Fibroblast of mammary gland (primary cell): ENCODE measurements at regions not wholly inside any gene's neighbourhood (a gene's known extent, or its start where the extent isn't known, plus 50 kb on each side); places are given as distances from the start of the nearest gene placed in this dataset.

ENCODE experiments used
- DNase-seq: peaks from one replicate; pipeline ENCODE4 v3.0.0-alpha.2; 2010; ENCODE audit warnings: low read depth
- H3K4me3 ChIP-seq: 2 replicates; pipeline ENCODE4 v1.5.1; 2011; ENCODE audit warnings: low read depth, mild to moderate bottlenecking, low read length, moderate library complexity; ENCODE audit not compliant: control insufficient read depth
- TF ChIP-seq, protein P1 (sequence below): conservative IDR thresholded peaks from 2 replicates; pipeline ENCODE4 v1.5.1; 2011; ENCODE audit warnings: low read depth, low read length, inconsistent platforms; ENCODE audit not compliant: control insufficient read depth, insufficient read depth

DNA sequence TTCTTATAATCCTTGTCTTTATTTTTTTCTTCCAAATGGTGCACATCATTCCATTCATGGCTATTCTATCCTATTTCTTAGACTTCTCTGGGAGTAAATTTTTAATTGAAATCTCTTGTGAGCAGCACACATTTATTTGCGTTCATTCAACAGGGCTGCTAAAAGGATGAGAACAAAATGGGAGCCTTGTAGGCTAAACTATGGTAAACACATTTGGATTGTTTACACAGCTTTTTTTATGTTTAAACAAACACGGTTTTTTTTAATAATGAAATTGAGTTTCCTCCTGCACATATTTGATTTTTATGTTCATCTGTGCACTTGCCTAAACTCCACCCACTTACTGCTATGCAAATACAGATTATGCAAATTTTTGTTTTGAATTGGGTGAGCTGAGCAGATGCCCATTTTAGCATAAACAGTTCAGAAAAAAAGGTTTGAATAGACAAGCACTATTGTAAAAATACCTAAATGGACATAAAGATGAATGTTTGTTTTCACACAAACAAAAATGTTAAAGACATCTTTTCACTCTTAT lies 92.0 kb downstream of the OLIG3 start:
- no peak overlapping the region for H3K4me3 ChIP-seq
- DNase-seq: no peak
- TF ChIP-seq, protein P1, sequence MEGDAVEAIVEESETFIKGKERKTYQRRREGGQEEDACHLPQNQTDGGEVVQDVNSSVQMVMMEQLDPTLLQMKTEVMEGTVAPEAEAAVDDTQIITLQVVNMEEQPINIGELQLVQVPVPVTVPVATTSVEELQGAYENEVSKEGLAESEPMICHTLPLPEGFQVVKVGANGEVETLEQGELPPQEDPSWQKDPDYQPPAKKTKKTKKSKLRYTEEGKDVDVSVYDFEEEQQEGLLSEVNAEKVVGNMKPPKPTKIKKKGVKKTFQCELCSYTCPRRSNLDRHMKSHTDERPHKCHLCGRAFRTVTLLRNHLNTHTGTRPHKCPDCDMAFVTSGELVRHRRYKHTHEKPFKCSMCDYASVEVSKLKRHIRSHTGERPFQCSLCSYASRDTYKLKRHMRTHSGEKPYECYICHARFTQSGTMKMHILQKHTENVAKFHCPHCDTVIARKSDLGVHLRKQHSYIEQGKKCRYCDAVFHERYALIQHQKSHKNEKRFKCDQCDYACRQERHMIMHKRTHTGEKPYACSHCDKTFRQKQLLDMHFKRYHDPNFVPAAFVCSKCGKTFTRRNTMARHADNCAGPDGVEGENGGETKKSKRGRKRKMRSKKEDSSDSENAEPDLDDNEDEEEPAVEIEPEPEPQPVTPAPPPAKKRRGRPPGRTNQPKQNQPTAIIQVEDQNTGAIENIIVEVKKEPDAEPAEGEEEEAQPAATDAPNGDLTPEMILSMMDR: no peak

- TF ChIP-seq, protein P1: no peak
- no peak overlapping the region for H3K4me3 ChIP-seq
- no peak for DNase-seq
Observed at GRCh38 chr6:137401088-137401487, 93.1 kb downstream of the OLIG3 start.

- H3K4me3 ChIP-seq: no peak overlapping the region
- TF ChIP-seq, protein P1: no peak
- DNase-seq: no peak
Observed at GRCh38 chr6:137399881-137400443, 94.2 kb downstream of the OLIG3 start.

DNA sequence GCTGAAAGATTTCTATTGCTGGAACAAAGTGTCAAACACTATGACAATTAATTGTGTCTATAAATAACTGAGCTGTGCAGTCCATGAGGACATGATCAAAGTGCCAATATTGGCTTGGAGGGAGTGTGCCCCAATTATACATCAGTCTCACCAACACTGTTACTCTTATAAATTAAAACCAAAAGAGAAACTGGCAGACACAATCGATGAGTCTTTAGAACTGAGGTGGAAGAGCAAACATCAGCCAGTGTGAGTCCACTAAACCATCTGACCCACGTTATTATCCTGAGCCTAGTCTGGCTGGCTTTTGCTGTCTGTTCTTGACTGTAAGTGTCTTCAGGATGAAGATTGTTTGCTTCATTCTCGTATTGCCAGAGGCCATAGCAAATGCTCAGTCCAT lies 98.9 kb downstream of the OLIG3 start:
- TF ChIP-seq, protein P1: no peak
- no peak overlapping the region for H3K4me3 ChIP-seq
- no peak for DNase-seq

- TF ChIP-seq, protein P1: no peak
- H3K4me3 ChIP-seq: no peak overlapping the region
- no peak for DNase-seq
Observed at GRCh38 chr6:137391061-137391814, 103.0 kb downstream of the OLIG3 start.

GRCh38 chr6:137390334-137390733 lies 103.9 kb downstream of the OLIG3 start:
- no peak overlapping the region for H3K4me3 ChIP-seq
- no peak for DNase-seq
- TF ChIP-seq, protein P1: no peak
